ENCODE measurements at regions not wholly inside any gene's neighbourhood (a gene's known extent, or its start where the extent isn't known, plus 50 kb on each side); places are given as distances from the start of the nearest gene placed in this dataset.
"Not testable (repeated sequence)": the region's sequence is repeated elsewhere in the genome, so short reads cannot be mapped to it uniquely, and the experiment has no call there.

DNA sequence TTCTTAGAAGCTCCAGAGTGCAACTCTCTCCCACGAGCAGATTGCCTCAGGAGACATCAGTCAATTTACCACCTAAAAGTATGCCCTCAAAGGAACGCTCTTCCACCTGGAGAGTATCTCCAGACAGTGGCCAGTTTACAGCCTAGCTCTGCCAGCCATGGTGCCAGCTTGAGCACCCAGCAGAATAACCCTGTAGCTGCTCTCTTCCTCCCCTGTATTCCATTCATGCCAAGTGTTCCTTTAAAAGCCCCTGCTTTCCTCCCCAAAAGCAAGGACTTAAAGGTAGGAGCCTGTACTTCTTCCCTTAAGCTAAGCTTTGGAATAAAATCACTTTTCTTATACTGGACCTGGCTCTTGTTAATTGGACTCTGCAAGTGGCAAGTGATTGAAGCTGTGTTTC, 245.4 kb upstream of the TMEM132C start:
- DNase-seq (ENCODE audit: low read depth, low spot score): no peak
- ChIA-PET POLR2A (no interaction called here), CTCF (no interaction called here)
- no peak overlapping the region for H3K4me3 ChIP-seq (ENCODE audit: low read depth, low read length)
- TF ChIP-seq, protein P1, sequence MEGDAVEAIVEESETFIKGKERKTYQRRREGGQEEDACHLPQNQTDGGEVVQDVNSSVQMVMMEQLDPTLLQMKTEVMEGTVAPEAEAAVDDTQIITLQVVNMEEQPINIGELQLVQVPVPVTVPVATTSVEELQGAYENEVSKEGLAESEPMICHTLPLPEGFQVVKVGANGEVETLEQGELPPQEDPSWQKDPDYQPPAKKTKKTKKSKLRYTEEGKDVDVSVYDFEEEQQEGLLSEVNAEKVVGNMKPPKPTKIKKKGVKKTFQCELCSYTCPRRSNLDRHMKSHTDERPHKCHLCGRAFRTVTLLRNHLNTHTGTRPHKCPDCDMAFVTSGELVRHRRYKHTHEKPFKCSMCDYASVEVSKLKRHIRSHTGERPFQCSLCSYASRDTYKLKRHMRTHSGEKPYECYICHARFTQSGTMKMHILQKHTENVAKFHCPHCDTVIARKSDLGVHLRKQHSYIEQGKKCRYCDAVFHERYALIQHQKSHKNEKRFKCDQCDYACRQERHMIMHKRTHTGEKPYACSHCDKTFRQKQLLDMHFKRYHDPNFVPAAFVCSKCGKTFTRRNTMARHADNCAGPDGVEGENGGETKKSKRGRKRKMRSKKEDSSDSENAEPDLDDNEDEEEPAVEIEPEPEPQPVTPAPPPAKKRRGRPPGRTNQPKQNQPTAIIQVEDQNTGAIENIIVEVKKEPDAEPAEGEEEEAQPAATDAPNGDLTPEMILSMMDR (IDR thresholded peaks at IDR 0.05; ENCODE audit: insufficient read depth, low read length, missing control alignments): no peak

- TF ChIP-seq, protein P1 (IDR thresholded peaks at IDR 0.05; ENCODE audit: insufficient read depth, low read length, missing control alignments): no peak
- ChIA-PET CTCF (interaction anchor here (1.7 kb wide), 1 partner anchor 43 kb away, joined by 4 read pairs; no protein-coding TSS in a partner anchor), POLR2A (no interaction called here)
- DNase-seq (ENCODE audit: low read depth, low spot score): no peak
- no peak overlapping the region for H3K4me3 ChIP-seq (ENCODE audit: low read depth, low read length)
These were observed 241.3 kb upstream of the TMEM132C start for GRCh38 chr12:128025589-128026245.

- ChIA-PET CTCF (interaction anchor here (0.6 to 1.7 kb wide), 2 partner anchors 9 to 42 kb away, joined by 3 to 4 read pairs; no protein-coding TSS in a partner anchor), POLR2A (no interaction called here)
- TF ChIP-seq, protein P1 (IDR thresholded peaks at IDR 0.05; ENCODE audit: insufficient read depth, low read length, missing control alignments): no peak
- DNase-seq (ENCODE audit: low read depth, low spot score): no peak
- no peak overlapping the region for H3K4me3 ChIP-seq (ENCODE audit: low read depth, low read length)
These were observed 240.0 kb upstream of the TMEM132C start for GRCh38 chr12:128026696-128027574.

DNA sequence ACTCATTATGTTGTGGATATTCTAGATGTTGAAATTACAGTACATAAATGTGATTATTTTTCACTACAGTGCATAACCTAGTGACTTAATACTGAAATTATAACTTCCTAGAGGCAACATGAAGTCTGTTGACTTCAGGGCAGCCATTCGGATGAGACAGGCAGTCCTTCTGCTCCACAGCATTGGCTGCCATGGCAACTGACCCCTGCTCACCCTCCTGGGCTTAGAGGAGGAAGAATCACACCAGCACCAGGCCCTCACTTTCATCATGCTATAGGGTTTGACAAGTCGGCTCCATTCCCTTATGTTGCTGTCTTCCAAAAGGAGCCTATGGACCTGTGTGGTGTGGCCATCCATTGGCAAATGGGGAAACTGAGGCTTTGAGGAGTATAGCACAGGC, 233.5 kb upstream of the TMEM132C start:
- ChIA-PET POLR2A (no interaction called here), CTCF (no interaction called here)
- DNase-seq (ENCODE audit: low read depth, low spot score): no peak
- TF ChIP-seq, protein P1 (IDR thresholded peaks at IDR 0.05; ENCODE audit: insufficient read depth, low read length, missing control alignments): no peak
- no peak overlapping the region for H3K4me3 ChIP-seq (ENCODE audit: low read depth, low read length)

DNA sequence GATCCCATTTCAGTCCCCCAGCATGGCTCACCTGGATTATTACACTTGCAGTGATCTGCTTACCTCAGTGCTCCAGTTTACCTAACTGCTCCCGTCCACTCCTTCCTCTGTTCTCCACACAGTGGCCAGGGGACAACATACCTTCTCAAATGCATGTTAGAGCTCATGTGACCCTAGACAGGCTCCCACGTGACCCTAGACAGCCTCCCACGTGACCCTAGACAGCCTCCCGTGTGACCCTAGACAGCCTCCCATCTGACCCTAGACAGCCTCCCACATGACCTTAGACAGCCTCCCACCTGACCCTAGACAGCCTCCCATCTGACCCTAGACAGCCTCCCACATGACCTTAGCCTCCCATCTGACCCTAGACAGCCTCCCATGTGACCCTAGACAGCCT, 226.0 kb upstream of the TMEM132C start:
- H3K4me3 ChIP-seq (ENCODE audit: low read depth, low read length): no peak overlapping the region
- TF ChIP-seq, protein P1 (IDR thresholded peaks at IDR 0.05; ENCODE audit: insufficient read depth, low read length, missing control alignments): no peak
- ChIA-PET POLR2A (no interaction called here), CTCF (no interaction called here)
- DNase-seq (ENCODE audit: low read depth, low spot score): no peak

DNA sequence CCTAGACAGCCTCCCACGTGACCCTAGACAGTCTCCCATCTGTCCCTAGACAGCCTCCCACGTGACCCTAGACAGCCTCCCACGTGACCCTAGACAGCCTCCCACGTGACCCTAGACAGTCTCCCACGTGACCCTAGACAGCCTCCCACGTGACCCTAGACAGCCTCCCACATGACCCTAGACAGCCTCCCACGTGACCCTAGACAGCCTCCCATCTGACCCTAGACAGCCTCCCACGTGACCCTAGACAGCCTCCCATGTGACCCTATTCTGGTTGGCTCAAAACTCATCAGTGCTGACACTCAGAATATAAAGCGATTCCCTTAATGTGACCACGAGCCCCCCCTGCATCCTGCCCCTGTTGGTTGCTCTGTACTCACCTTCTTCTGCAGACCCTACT, 224.7 kb upstream of the TMEM132C start:
- POLR2A ChIA-PET; CTCF ChIA-PET; DNase-seq (ENCODE audit: low read depth, low spot score); H3K4me3 ChIP-seq (ENCODE audit: low read depth, low read length): not testable (repeated sequence)
